Skeletal muscle tissue (tissue), 3 donors: ENCODE measurements at regions not wholly inside any gene's neighbourhood (a gene's known extent, or its start where the extent isn't known, plus 50 kb on each side); places are given as distances from the start of the nearest gene placed in this dataset.

Source experiments
- H3K27ac ChIP-seq: one replicate; pipeline ENCODE4 v1.7.0; 2013; ENCODE audit warnings: mild to moderate bottlenecking, low read depth, low read length, inconsistent platforms
- H3K27me3 ChIP-seq, 3 donors: one replicate each; pipeline ENCODE4 v1.7.0; 2013; ENCODE audit warnings: low read length in 3 of 3; ENCODE audit not compliant: control insufficient read depth in 3 of 3, insufficient read depth in 3 of 3
- H3K36me3 ChIP-seq, 3 donors: one replicate each; pipeline ENCODE4 v1.7.0; 2013; ENCODE audit warnings: low read length in 3 of 3; ENCODE audit not compliant: control insufficient read depth in 3 of 3, insufficient read depth in 3 of 3
- H3K4me1 ChIP-seq, 3 donors: one replicate each; pipeline ENCODE4 v1.7.0; 2013; ENCODE audit warnings: low read length in 3 of 3, mild to moderate bottlenecking in 3 of 3; ENCODE audit not compliant: control insufficient read depth in 3 of 3, insufficient read depth in 3 of 3
- H3K4me3 ChIP-seq, 3 donors: one replicate each; pipeline ENCODE4 v1.7.0; 2013; ENCODE audit warnings: low read length in 3 of 3
- H3K9ac ChIP-seq, 3 donors: one replicate each; pipeline ENCODE4 v1.7.0; 2013; ENCODE audit warnings: low read length in 3 of 3, mild to moderate bottlenecking in 3 of 3, moderate library complexity in 2 of 3, low read depth in 1 of 3
- H3K9me3 ChIP-seq, 3 donors: one replicate each; pipeline ENCODE4 v1.7.0; 2013; ENCODE audit warnings: low read length in 3 of 3; ENCODE audit not compliant: control insufficient read depth in 3 of 3
- donor health status: Osteomylitis.

DNA sequence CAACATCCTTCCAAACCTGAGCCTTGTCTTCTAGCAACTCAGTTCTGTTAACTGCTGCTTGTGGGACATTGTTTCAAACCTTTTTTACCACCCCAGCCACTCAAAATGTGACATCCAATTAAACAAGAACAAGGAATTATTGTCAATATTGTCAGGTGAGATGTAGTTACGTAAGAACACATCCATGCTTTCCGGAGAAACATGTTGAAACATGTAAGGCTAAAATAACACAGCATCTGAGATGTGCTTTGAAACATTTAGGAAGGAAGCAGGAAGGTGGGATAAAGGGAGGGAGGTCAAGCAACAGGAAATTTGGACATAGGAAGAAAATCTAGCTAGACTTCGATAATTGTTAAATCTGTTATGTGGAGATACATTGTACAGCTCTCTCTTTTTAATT is 50.9 kb upstream of the PRICKLE2 start:
- no peak overlapping the region for H3K4me3 ChIP-seq
- H3K4me1 ChIP-seq, result no peaks in the 10 kb centered on the region
- H3K27me3 ChIP-seq, result no peaks in the 10 kb centered on the region
- no peak overlapping the region for H3K27ac ChIP-seq
- H3K9me3 ChIP-seq, result no peaks in the 10 kb centered on the region
- H3K9ac ChIP-seq, result no peak overlapping the region
- H3K36me3 ChIP-seq, result no peaks in the 10 kb centered on the region
